HG02884 (cell line): ENCODE measurements at regions not wholly inside any gene's neighbourhood (a gene's known extent, or its start where the extent isn't known, plus 50 kb on each side); places are given as distances from the start of the nearest gene placed in this dataset.
"Not testable (repeated sequence)": the region's sequence is repeated elsewhere in the genome, so short reads cannot be mapped to it uniquely, and the experiment has no call there.

Experiments
- ATAC-seq: cut with Tn5 transposase; IDR thresholded peaks from one replicate; pipeline ENCODE4 v1.9.1; 2021; ENCODE audit warnings: mild to moderate bottlenecking, moderate library complexity; ENCODE audit not compliant: unreplicated experiment

- no peak for ATAC-seq
Measured at GRCh38 chrX:39487166-39487968, 610.4 kb downstream of the BCOR start.

- no peak for ATAC-seq
Measured at GRCh38 chrX:39487969-39488330, 609.8 kb downstream of the BCOR start.

- no peak for ATAC-seq
Measured at GRCh38 chrX:39491548-39492297, 606.0 kb downstream of the BCOR start.

GRCh38 chrX:39492497-39493162 lies 605.1 kb downstream of the BCOR start:
- no peak for ATAC-seq

GRCh38 chrX:39493168-39493567 lies 604.6 kb downstream of the BCOR start:
- ATAC-seq: no peak

- not testable (repeated sequence) for ATAC-seq
Measured at GRCh38 chrX:39497117-39497516, 600.6 kb downstream of the BCOR start.

GRCh38 chrX:39497702-39498265 lies 600.0 kb downstream of the BCOR start:
- ATAC-seq: no peak

- no peak for ATAC-seq
Measured at GRCh38 chrX:39499996-39500395, 597.8 kb downstream of the BCOR start.

- ATAC-seq: no peak
Measured at GRCh38 chrX:39501822-39502221, 595.9 kb downstream of the BCOR start.

- no peak for ATAC-seq
Measured at GRCh38 chrX:39502486-39502885, 595.3 kb downstream of the BCOR start.

- ATAC-seq: no peak
Measured at GRCh38 chrX:39504227-39504626, 593.5 kb downstream of the BCOR start.

- ATAC-seq: no peak
Measured at GRCh38 chrX:39504850-39505259, 592.9 kb downstream of the BCOR start.

- ATAC-seq: no peak
Measured at GRCh38 chrX:39506131-39506530, 591.6 kb downstream of the BCOR start.

- no peak for ATAC-seq
Measured at GRCh38 chrX:39507034-39507433, 590.7 kb downstream of the BCOR start.

- ATAC-seq: no peak
Measured at GRCh38 chrX:39507617-39508299, 590.0 kb downstream of the BCOR start.

- ATAC-seq: no peak
Measured at GRCh38 chrX:39508300-39508692, 589.5 kb downstream of the BCOR start.

- ATAC-seq: no peak
Measured at GRCh38 chrX:39509157-39509556, 588.6 kb downstream of the BCOR start.

- no peak for ATAC-seq
Measured at GRCh38 chrX:39513836-39514235, 583.9 kb downstream of the BCOR start.

GRCh38 chrX:39514801-39515200 lies 583.0 kb downstream of the BCOR start:
- ATAC-seq: no peak

GRCh38 chrX:39516427-39516841 lies 581.3 kb downstream of the BCOR start:
- ATAC-seq: no peak

GRCh38 chrX:39518476-39519029 lies 579.2 kb downstream of the BCOR start:
- ATAC-seq: no peak
